Amygdala (tissue), 56 donors: ENCODE measurements at regions not wholly inside any gene's neighbourhood (a gene's known extent, or its start where the extent isn't known, plus 50 kb on each side); places are given as distances from the start of the nearest gene placed in this dataset.

Experiments used
- DNase-seq, 56 donors: peaks; one replicate each; lab custom pipeline; 2025; lab: John Stamatoyannopoulos, UW

DNA sequence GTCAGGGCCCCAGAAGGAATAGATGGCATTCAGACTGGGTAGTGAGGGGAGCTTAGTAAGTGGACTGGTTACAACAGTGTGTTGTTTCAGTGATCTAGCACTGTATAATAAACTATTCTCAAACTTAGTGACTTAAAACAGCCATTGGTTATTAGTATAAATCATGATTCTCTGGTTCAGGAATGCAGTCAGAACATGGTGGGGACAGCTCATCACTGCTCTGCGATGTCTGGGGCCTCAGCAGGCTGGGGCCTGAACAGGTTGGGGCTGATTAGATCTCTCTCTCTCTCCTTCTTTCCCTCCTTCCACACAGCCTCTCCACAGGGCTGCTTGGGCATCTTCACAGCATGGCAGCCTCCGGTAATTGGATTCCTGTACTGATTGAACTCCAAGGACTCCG lies 160.4 kb downstream of the GATB start:
- no peak for DNase-seq

DNA sequence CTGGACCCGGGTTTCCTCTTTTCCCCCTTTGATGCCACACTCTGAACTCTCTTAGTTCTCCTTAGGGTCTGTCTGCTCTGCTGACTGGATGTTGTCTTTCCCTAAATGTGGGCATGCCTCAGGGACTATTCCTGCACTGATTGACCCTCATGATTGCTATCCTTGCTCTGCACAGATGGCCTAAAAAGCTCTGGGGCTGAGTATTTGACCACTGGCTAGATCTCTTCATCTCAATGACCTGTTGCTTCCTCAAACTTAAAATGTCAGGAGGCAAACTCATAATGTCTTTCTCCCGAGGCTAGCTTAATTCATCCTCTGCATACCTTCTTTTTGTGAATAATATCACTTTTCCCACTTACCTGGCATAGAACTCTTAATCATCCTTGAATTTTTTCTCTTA lies 157.4 kb downstream of the GATB start:
- no peak for DNase-seq

DNA sequence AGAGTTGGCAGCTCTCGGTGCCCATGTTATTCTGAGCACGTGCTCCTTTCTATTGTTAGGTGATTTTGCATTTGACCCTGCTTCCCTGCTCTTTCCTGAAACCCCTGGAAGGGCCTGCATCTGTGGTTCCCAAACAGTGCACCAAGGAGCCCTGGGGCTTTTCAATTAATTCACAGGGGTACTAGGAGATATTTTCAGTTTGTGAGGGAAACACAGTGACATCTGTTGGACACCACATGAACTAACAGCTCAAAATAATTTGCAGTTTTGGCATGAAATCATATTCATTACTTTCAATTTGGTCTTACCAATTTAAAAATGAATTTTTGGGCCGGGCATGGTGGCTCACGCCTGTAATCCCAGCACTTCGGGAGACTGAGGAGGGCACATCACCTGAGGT lies 156.6 kb downstream of the GATB start:
- no peak for DNase-seq

DNA sequence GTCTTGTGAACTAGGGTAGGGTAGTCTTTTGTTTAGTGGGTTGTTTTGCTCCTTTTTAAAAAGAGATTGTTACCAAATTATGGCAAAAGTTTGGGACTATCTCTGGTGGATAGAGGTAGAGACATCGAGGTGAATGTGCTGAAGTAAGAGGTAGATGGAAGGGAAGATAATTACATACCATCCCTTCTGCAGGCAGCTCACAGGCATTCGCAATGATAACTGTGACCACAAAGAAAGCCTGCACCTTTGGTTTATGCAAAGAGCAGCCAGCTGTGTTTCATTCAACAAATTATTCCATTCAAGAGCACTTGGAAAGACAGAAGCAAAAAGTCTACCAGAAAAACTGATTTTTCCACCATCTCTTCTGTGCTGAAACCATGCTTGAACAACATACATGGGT lies 155.6 kb downstream of the GATB start:
- no peak for DNase-seq

DNA sequence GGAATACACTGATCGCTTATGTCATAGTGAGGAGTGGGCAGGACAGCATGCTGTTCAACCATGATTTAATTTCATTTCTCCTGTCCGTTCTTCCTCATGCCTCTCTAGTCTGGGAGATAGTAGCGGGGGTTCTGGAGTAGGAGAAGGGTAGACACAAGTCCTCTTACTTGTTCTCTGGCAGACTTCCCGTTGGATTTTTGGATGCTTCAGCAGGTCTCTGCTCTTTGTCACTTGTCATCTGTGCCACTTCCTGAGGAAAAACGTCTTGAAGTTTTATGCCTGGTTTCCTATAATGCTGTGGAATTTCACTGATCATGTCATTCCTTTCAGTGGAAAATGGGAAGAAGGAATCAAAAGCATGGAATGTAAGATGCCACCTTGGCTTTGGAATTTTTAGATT lies 154.7 kb downstream of the GATB start:
- no peak for DNase-seq

DNA sequence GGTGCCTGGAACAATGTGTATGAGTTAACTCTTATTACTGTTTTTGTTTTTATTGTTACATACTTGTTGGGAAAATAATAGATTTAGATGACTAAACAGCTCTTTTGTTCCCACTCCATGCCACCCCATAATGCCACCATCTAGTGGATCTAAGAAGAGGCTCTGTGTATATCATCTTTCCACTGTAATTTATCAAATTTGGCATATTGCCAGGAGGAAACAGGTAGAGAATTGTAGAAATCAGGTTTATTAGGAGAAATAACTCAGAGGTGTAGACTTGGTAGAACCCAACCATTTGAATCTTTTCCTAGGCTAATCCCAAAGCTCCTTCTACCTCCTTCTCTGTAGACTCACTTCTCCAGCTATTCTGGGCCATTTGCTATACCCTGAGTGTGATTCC lies 150.6 kb downstream of the GATB start:
- DNase-seq: no peak

DNA sequence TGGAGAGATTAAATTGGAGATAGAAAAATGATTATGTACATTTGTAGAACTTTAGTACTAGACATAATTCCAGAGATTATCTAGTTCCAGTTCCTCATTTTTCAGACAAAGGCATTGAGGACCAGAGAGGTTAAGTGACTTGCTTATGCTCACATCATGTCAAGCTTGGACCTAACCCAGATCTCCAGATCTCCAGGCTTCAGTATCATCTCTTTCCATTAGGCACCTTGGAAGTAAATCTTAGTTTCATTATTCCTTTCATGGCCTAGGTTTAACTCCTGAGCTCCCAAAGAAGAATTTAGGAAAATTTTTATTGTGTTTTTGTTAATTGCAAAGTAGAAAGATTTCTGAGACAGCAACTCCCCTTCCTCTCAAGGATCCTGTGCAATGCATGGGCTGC lies 148.8 kb downstream of the GATB start:
- no peak for DNase-seq

DNA sequence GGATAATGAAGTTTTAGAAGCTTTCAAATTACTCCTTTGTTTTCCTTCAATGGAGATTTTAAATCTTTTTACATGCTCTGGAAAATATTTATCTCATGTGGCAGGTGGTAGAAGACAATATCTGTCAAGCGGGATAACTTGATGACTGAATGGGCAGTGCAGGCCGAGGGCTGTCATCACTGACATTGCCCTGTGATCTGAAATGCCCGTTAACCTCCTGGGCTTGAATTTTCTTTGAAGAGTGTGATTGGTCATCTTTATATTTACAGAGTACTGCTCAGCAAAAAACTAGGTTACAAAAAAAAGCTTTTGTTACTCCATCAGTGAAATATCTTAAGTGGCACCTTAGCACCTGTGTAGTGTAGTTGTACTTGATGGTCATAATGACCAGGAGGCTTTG lies 147.5 kb downstream of the GATB start:
- no peak for DNase-seq

DNA sequence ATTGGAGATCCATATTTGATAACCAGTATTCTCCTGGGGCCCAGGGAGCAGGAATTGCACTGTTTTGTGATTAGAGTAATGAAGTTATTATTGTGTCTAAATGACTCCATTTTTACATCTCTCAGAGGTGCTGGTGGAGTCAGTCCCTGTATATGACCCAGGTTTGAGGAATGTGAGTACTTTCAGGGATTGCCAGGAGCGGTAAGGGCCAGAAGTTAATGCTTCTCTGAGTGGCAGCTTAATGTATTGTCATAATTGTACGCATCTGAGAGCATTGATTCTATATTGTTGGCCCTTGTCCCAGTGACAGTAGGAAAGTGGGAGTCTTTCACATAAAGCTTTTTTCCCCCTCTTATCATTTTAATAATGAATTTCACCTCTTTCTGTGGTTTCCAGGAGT lies 146.2 kb downstream of the GATB start:
- no peak for DNase-seq

DNA sequence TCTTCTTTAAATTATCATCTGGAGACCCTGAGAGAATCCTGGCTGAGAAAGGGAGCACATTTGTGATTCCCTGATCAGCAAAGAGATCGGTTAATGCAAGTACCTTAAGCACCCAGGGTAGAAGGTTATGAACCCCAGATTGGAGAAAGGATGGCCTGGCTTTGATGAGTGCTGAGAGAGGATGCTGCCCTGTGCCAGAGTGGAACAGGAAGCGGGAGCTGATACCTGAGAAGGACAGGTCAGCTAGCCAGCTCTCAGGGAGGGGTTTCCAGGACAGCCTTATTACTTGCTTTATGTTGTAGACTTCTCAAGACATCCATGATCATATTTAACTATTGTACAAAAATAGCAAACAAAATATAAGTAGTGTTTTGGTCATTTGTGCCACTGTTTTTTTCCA lies 141.9 kb downstream of the GATB start:
- DNase-seq: no peak

DNA sequence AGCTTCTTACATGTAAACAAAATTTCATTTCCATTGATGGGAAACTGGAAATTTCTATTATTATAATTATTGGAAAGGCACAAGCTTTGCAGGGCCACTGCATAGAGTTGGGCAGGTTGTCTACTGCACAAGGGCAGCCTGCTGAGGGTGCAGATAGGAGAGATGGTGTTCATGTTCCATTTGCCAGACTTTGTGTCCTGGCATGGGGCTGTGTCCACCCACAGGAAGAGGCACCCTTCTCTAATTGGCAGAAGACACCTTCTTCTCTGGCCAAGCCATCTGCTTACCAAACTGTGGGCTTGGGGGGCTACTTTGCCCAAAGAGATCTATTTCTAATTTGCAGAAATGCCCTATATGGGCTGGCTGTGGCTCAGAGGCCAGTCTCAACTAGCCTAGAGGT lies 140.7 kb downstream of the GATB start:
- no peak for DNase-seq
